Hematopoietic multipotent progenitor cell (in vitro differentiated cells): ENCODE measurements at regions not wholly inside any gene's neighbourhood (a gene's known extent, or its start where the extent isn't known, plus 50 kb on each side); places are given as distances from the start of the nearest gene placed in this dataset.
A peak's percentile ranks its signal among the peaks of the same experiment; 100 is the strongest.

Experiments used
- DNase-seq, 3 donors: peaks; one replicate each; pipeline ENCODE4 v3.0.0-alpha.2; 2011 to 2015; ENCODE audit warnings: low read depth in 2 of 3, low spot score in 2 of 3

GRCh38 chr17:77763575-77763974 is 194.9 kb upstream of the TNRC6C start:
- no peak for DNase-seq

- DNase-seq: no peak
These were observed 193.2 kb upstream of the TNRC6C start for GRCh38 chr17:77765292-77765691.

GRCh38 chr17:77767148-77767547 is 191.4 kb upstream of the TNRC6C start:
- no peak for DNase-seq

- no peak for DNase-seq
These were observed 190.2 kb upstream of the TNRC6C start for GRCh38 chr17:77768248-77768852.

GRCh38 chr17:77769215-77769614 is 189.3 kb upstream of the TNRC6C start:
- DNase-seq: peak in 1 of 3 donors; percentile 8

- no peak for DNase-seq
These were observed 188.7 kb upstream of the TNRC6C start for GRCh38 chr17:77769762-77770161.

GRCh38 chr17:77770331-77771105 is 188.0 kb upstream of the TNRC6C start:
- DNase-seq: no peak

DNA sequence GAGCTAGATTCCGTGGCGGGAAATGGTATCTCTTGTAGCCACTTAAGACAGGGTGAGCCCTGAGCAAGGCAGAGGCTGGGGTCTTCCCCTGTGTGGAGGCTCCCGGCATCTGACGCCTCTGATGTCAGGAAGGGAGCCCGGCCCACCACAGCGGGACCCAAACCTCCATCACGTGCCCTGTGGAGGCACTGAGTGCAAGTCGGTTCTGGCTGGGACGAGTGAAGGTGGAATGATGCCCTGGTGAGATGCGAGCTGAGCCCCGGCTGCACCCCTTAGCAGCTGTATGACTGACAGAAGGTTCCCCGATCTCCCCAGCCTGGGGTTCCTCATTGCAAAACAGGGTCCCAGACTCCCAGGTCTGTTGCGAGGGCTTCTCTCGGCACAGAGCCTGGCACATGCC is 187.4 kb upstream of the TNRC6C start:
- DNase-seq: no peak

DNA sequence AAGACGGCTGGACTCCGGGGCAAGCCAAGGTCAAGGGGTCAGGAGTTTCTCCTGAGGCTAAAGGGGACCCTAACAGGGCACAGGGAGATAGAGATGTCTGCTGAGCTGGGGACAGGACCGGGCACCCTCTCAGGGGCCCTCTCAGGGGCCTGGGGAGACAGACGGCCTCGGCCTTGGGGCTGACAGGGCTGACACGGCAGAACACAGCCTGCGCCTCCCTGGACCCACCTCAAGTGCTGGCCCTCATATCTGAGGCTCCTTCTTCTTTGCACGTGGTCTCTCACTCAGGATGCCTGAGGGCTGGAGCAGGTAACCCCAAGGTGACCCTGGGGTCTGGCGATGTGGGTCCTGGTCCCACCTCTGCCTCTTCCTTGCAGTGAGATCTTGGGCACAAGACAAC is 186.9 kb upstream of the TNRC6C start:
- no peak for DNase-seq

- DNase-seq: no peak
These were observed 186.5 kb upstream of the TNRC6C start for GRCh38 chr17:77771998-77772397.

GRCh38 chr17:77772461-77772897 is 186.0 kb upstream of the TNRC6C start:
- peak; percentile 32 to 69 (median 56) for DNase-seq

GRCh38 chr17:77772899-77773358 is 185.6 kb upstream of the TNRC6C start:
- peak in 1 of 3 donors; percentile 4 for DNase-seq

DNA sequence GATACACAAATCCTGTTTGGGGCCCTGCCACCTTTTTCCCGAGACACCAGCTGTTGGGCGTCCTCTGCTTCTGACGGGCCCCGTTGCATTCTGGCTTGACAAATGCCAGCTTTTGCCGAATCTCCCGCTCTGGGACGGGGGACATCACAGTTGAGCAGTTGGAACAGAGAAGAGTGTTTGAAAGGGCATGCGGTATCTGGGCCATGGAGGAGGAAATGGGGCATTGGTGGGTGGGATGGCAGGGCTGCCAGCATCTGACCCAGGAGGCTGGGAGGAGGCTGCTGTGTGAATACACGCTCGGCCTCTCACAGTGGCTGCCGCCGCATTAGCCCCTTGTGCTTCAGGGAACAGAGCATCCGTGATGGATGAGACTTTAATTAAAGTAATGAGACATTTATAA is 184.3 kb upstream of the TNRC6C start:
- DNase-seq: no peak

GRCh38 chr17:77778636-77779489 is 179.6 kb upstream of the TNRC6C start:
- DNase-seq: peak in 1 of 3 donors; percentile 7

DNA sequence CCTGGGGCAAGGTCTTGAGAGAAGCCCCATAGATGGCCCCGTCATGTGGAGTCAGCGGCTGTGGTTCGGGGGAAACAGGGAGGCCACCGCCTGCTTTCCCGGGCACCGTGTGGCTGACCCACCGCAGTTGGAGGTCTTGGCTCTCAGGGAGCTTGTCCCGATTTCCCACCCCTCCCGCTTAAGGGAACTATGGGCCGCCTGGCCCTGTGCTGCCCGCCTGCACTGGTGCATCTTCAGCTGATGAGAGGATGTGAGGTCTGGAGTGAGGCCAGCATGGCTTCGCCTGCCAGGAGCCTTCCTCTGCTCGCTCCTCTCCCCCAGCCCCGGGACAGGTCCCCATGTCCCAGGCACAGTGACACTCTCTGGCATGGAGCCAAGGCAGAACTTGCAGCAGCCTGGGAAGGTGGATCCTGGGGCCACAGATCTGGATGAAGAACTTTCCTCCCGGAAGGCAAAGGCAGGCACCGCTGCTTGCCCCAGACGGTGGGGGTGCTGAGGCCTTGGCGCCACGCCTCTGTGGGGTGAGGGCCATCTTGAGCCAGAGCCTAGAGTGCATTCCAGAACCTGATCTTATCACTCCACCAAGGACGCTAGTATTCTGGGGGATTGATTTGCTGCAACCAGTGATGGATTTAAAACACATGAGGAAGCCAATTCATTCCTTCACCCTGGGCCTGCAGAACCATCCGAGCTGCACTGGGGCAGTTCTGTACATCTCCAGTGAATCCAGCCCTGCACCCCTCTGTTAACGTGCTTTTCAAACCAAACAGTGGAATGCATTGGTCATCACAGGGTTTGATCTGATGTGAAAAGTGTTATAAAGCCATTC is 178.6 kb upstream of the TNRC6C start:
- no peak for DNase-seq

DNA sequence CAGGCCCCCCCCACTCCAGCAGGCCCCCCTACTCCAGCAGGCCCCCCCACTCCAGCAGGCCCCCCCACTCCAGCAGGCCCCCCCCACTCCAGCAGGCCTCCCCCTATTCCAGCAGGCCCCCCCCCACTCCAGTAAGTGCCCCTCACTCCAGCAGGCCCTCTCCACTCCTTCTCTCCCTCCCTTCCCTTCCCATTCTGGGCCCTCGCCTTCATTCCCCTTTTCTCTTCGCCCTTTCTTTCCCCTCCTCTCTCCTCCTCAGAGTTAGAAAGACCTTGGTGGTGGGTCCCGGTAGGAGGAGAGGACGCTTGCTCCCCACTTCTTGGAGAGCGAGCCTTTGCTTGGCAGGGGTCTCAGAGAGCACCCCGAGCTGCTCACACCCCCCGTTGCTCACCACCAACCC is 177.0 kb upstream of the TNRC6C start:
- DNase-seq: no peak

DNA sequence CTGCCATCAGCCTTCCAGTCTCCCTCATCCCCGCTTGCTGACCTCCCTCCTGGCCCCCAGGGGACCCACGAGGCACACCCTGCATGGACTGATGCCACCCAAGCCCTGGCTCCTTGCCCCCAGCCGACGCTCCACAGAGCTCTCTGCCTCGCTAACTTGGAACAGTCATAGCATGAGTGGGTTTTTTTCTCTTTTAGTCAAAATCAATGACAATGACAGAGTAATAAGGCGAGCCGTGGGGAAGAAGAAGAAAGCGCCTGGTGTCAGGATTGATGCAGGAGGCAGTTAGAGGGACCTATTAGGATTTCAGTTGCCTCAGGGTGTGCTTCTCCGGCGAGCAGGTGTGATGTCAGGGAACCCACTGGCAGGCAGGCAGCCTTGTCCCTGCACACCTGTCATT is 176.3 kb upstream of the TNRC6C start:
- no peak for DNase-seq

- DNase-seq: no peak
These were observed 175.9 kb upstream of the TNRC6C start for GRCh38 chr17:77782611-77783010.

DNA sequence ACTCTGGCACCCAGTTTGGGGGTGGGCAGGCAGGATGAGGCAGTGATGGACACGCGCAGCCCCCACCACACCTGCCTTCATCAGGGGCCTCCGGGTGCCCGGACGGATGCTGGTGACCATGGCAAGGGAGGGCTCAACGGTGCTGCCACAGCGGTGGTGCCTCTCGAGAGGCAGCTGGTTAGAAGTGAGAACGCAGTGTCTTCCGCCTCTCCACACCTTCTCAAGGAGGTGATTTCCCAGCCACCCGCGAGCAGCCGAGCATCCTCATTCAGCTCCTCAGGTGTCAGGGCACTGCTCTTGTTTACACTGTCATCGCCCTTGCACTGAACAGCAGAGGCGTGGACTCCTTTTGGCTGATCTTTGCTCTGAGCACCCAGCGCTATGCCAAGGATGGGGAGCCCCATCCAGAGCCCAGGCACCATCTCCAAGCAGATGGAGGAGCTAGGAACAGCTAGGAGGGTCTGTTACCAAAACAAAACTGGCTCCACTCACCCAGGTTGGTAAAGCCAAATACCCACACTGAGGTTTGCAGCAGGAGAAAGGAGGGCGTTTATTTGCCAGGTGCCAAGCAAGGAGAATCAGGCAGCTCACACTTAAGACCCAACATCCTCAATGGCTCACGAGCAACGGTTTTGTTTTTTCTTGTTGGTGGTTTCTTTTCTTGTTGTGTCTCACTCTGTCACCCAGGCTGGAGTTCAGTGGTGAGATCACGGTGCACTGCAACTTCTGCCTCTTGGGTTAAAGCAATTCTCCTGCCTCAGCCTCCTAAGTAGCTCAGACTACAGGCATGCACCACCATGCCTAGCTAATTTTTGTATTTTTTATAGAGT is 174.3 kb upstream of the TNRC6C start:
- peak in 1 of 3 donors; percentile 48 for DNase-seq
